ENCODE measurements at regions not wholly inside any gene's neighbourhood (a gene's known extent, or its start where the extent isn't known, plus 50 kb on each side); places are given as distances from the start of the nearest gene placed in this dataset.

DNA sequence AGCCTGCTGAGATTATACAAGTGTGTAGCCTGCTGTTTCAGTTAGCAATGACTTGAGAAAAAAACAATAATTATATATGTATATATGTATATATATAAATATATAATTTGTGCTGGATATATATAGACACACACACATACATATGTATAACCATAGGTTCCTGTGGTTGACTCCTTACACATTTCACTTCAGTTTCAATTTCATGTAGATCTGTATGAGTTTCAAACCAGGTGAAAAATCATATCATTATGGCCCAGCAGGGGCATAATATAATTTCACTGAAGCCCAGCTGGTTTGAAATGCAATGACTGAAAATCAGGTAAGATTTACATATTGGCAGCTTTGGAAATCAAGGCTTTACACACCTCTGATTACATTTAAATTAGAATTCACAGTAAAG is 690.4 kb upstream of the CDH18 start:
- Histone ChIP-seq H3K27ac (ENCODE audit: extremely low read depth, low read depth, low read length) (no peak overlapping the region), H3K4me3 (ENCODE audit: low read depth, low read length) (no peak overlapping the region), H3K4me1 (ENCODE audit: control insufficient read depth, insufficient read depth, low read length) (no peaks in the 10 kb centered on the region), H3K9me3 (ENCODE audit: control insufficient read depth, insufficient read depth, low read depth, low read length) (no peaks in the 10 kb centered on the region), H3K36me3 (ENCODE audit: control insufficient read depth in 2 of 2, insufficient read depth in 1 of 2, low read length in 2 of 2) (no peaks in the 10 kb centered on the region)
- ChIA-PET POLR2A (no interaction called here), CTCF (no interaction called here)
- TF ChIP-seq ZFP37 (tag by site-specific recombination; IDR thresholded peaks at IDR 0.05) (no peak), ZBTB17 (tag by site-specific recombination; IDR thresholded peaks at IDR 0.05) (no peak), GLIS1 (tag by site-specific recombination; IDR thresholded peaks at IDR 0.05) (no peak), SCRT1 (tag by site-specific recombination; IDR thresholded peaks at IDR 0.05; ENCODE audit: borderline replicate concordance) (no peak), ZNF626 (tag by site-specific recombination; IDR thresholded peaks at IDR 0.05) (no peak), ZFP3 (tag by site-specific recombination; IDR thresholded peaks at IDR 0.05; ENCODE audit: low read depth) (no peak), ZNF423 (tag by site-specific recombination; IDR thresholded peaks at IDR 0.05) (no peak)
- TF ChIP-seq, protein P1, sequence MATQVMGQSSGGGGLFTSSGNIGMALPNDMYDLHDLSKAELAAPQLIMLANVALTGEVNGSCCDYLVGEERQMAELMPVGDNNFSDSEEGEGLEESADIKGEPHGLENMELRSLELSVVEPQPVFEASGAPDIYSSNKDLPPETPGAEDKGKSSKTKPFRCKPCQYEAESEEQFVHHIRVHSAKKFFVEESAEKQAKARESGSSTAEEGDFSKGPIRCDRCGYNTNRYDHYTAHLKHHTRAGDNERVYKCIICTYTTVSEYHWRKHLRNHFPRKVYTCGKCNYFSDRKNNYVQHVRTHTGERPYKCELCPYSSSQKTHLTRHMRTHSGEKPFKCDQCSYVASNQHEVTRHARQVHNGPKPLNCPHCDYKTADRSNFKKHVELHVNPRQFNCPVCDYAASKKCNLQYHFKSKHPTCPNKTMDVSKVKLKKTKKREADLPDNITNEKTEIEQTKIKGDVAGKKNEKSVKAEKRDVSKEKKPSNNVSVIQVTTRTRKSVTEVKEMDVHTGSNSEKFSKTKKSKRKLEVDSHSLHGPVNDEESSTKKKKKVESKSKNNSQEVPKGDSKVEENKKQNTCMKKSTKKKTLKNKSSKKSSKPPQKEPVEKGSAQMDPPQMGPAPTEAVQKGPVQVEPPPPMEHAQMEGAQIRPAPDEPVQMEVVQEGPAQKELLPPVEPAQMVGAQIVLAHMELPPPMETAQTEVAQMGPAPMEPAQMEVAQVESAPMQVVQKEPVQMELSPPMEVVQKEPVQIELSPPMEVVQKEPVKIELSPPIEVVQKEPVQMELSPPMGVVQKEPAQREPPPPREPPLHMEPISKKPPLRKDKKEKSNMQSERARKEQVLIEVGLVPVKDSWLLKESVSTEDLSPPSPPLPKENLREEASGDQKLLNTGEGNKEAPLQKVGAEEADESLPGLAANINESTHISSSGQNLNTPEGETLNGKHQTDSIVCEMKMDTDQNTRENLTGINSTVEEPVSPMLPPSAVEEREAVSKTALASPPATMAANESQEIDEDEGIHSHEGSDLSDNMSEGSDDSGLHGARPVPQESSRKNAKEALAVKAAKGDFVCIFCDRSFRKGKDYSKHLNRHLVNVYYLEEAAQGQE (tag by site-specific recombination; IDR thresholded peaks at IDR 0.05) = no peak

DNA sequence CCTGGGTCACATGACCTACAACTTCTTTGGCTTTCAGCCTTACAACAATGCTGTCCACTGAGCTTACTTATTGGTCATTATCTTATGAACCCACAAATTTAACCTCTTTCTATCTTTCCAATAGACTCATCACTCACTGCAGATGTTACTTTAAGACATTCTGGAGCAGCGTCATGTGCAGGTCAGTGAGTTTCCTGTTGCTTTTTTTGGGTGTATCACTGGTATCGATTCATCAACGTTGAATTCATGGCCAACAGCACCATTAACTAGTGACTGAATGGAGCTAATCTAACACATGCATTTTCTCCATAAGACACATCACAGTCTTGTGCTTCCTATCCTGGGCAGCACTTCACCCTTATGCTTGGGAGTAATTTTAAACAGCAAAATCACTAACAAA is 672.6 kb upstream of the CDH18 start:
- Histone ChIP-seq H3K9me3 (ENCODE audit: control insufficient read depth, insufficient read depth, low read depth, low read length) (no peaks in the 10 kb centered on the region), H3K27ac (ENCODE audit: extremely low read depth, low read depth, low read length) (no peak overlapping the region), H3K4me3 (ENCODE audit: low read depth, low read length) (no peak overlapping the region), H3K36me3 (ENCODE audit: control insufficient read depth in 2 of 2, insufficient read depth in 1 of 2, low read length in 2 of 2) (no peaks in the 10 kb centered on the region), H3K4me1 (ENCODE audit: control insufficient read depth, insufficient read depth, low read length) (no peaks in the 10 kb centered on the region)
- CTCF ChIA-PET = no interaction called here
- POLR2A ChIA-PET = no interaction called here
- TF ChIP-seq ZNF600 (tag by site-specific recombination; IDR thresholded peaks at IDR 0.05) = no peak
- TF ChIP-seq ZNF529 (tag by site-specific recombination; IDR thresholded peaks at IDR 0.05; ENCODE audit: insufficient replicate concordance) = no peak
- TF ChIP-seq, protein P2, sequence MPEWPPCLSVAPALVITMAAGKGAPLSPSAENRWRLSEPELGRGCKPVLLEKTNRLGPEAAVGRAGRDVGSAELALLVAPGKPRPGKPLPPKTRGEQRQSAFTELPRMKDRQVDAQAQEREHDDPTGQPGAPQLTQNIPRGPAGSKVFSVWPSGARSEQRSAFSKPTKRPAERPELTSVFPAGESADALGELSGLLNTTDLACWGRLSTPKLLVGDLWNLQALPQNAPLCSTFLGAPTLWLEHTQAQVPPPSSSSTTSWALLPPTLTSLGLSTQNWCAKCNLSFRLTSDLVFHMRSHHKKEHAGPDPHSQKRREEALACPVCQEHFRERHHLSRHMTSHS (tag by site-specific recombination; IDR thresholded peaks at IDR 0.05) = no peak
- TF ChIP-seq, protein P3, sequence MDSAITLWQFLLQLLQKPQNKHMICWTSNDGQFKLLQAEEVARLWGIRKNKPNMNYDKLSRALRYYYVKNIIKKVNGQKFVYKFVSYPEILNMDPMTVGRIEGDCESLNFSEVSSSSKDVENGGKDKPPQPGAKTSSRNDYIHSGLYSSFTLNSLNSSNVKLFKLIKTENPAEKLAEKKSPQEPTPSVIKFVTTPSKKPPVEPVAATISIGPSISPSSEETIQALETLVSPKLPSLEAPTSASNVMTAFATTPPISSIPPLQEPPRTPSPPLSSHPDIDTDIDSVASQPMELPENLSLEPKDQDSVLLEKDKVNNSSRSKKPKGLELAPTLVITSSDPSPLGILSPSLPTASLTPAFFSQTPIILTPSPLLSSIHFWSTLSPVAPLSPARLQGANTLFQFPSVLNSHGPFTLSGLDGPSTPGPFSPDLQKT (IDR thresholded peaks at IDR 0.05; ENCODE audit: borderline replicate concordance, low read depth, low read length) = no peak
- no peak for TF ChIP-seq GLI2 (tag by site-specific recombination; IDR thresholded peaks at IDR 0.05; ENCODE audit: borderline replicate concordance, low read depth)
- TF ChIP-seq SP2 (tag by site-specific recombination; IDR thresholded peaks at IDR 0.05) = no peak

DNA sequence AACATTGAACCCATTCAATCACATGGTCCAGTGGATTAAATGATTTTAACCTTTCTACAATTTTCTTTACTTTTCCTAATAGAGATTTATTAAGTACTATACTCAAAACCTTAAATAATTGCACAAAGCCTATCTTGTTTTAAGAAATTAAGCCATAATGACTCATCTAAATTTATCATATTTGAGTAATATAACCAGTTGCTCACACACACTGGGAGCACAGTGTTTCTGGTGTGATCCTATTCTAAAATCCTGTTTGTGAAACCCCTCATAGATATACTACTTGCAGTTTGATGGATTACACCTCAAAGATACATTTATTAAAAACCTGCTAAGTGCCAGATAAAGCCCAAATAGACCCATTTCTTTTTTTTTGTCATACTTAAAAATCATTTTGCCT is 668.3 kb upstream of the CDH18 start:
- no peaks in the 10 kb centered on the region for H3K9me3 ChIP-seq (ENCODE audit: control insufficient read depth, insufficient read depth, low read depth, low read length)
- no peaks in the 10 kb centered on the region for H3K4me1 ChIP-seq (ENCODE audit: control insufficient read depth, insufficient read depth, low read length)
- H3K36me3 ChIP-seq (ENCODE audit: control insufficient read depth in 2 of 2, insufficient read depth in 1 of 2, low read length in 2 of 2) = no peaks in the 10 kb centered on the region
- ChIA-PET CTCF (no interaction called here), POLR2A (no interaction called here)
- no peak overlapping the region for H3K27ac ChIP-seq (ENCODE audit: extremely low read depth, low read depth, low read length)
- no peak overlapping the region for H3K4me3 ChIP-seq (ENCODE audit: low read depth, low read length)
- TF ChIP-seq SP3 (tag by site-specific recombination; IDR thresholded peaks at IDR 0.05) = no peak
- TF ChIP-seq ZNF510 (tag by site-specific recombination; IDR thresholded peaks at IDR 0.05; ENCODE audit: insufficient replicate concordance) = no peak
- no peak for TF ChIP-seq ZNF76 (tag by site-specific recombination; IDR thresholded peaks at IDR 0.05; ENCODE audit: borderline replicate concordance, low read depth)
- TF ChIP-seq ZNF571 (tag by site-specific recombination; IDR thresholded peaks at IDR 0.05) = no peak
- TF ChIP-seq ZNF707 (tag by site-specific recombination; IDR thresholded peaks at IDR 0.05) = no peak
- no peak for TF ChIP-seq GLI2 (tag by site-specific recombination; IDR thresholded peaks at IDR 0.05; ENCODE audit: borderline replicate concordance, low read depth)
- TF ChIP-seq WT1 (tag by site-specific recombination; IDR thresholded peaks at IDR 0.05) = no peak
- TF ChIP-seq REPIN1 (tag by site-specific recombination; IDR thresholded peaks at IDR 0.05; ENCODE audit: low read depth) = no peak
- TF ChIP-seq ZNF626 (tag by site-specific recombination; IDR thresholded peaks at IDR 0.05) = no peak
- TF ChIP-seq ZNF140 (tag by site-specific recombination; IDR thresholded peaks at IDR 0.05) = no peak
- TF ChIP-seq ZNF391 (tag by site-specific recombination; IDR thresholded peaks at IDR 0.05; ENCODE audit: borderline replicate concordance, low read depth) = no peak
